Activated CD4-positive, alpha-beta T cell treated with anti-CD3 and anti-CD28 coated beads, Interleukin-2, amount 10 ng/mL, durations not matched to agents 24 days and 14 days (primary cell): ENCODE measurements at regions not wholly inside any gene's neighbourhood (a gene's known extent, or its start where the extent isn't known, plus 50 kb on each side); places are given as distances from the start of the nearest gene placed in this dataset.
"Not testable (repeated sequence)": the region's sequence is repeated elsewhere in the genome, so short reads cannot be mapped to it uniquely, and the experiment has no call there.

Experiments
- DNase-seq: peaks from one replicate; pipeline ENCODE4 v3.0.0; 2022
- H3K27ac Mint-ChIP-seq: one replicate; pipeline ENCODE4 v1.8.0; 2022; ENCODE audit warnings: mild to moderate bottlenecking, mixed read lengths
- H3K27me3 Mint-ChIP-seq: one replicate; pipeline ENCODE4 v1.8.0; 2022; ENCODE audit warnings: mixed read lengths
- H3K36me3 Mint-ChIP-seq: one replicate; pipeline ENCODE4 v1.8.0; 2022; ENCODE audit warnings: low read depth, mild to moderate bottlenecking, mixed read lengths
- H3K4me1 Mint-ChIP-seq: one replicate; pipeline ENCODE4 v1.8.0; 2021; ENCODE audit warnings: mixed read lengths
- H3K4me3 Mint-ChIP-seq: one replicate; pipeline ENCODE4 v1.8.0; 2022; ENCODE audit warnings: mild to moderate bottlenecking, moderate library complexity, mixed read lengths
- H3K9me3 Mint-ChIP-seq: one replicate; pipeline ENCODE4 v1.8.0; 2021; ENCODE audit warnings: mixed read lengths
- intact Hi-C: fragments of 100-400 bp; cut with micrococcal nuclease; formaldehyde crosslinking; loops from one replicate; pipeline ENCODE4 v1.15.1; 2023

- H3K4me1 Mint-ChIP-seq, result peaks cover 3% of the 10 kb centered on the region
- no peak overlapping the region for H3K4me3 Mint-ChIP-seq
- intact Hi-C loops, result no loop called here
- peaks cover 5% of the 10 kb centered on the region for H3K9me3 Mint-ChIP-seq
- H3K36me3 Mint-ChIP-seq, result no peaks in the 10 kb centered on the region
- H3K27ac Mint-ChIP-seq, result no peak overlapping the region
- H3K27me3 Mint-ChIP-seq, result peaks cover 25% of the 10 kb centered on the region
- no peak for DNase-seq
Observed at GRCh38 chr1:19024532-19024931, 68.1 kb upstream of the IFFO2 start.

GRCh38 chr1:19023787-19024186 lies 67.3 kb upstream of the IFFO2 start:
- intact Hi-C loops, result no loop called here
- Mint-ChIP-seq H3K27ac (no peak overlapping the region), H3K4me1 (peaks cover 3% of the 10 kb centered on the region), H3K4me3 (no peak overlapping the region), H3K27me3 (peaks cover 28% of the 10 kb centered on the region), H3K9me3 (peaks cover 5% of the 10 kb centered on the region), H3K36me3 (no peaks in the 10 kb centered on the region)
- no peak for DNase-seq

- Mint-ChIP-seq H3K27ac (no peak overlapping the region), H3K36me3 (no peaks in the 10 kb centered on the region), H3K4me1 (no peaks in the 10 kb centered on the region), H3K27me3 (peaks cover 17% of the 10 kb centered on the region), H3K4me3 (no peak overlapping the region), H3K9me3 (peaks cover 5% of the 10 kb centered on the region)
- DNase-seq, result no peak
- intact Hi-C loops, result no loop called here
Observed at GRCh38 chr1:19021845-19022244, 65.4 kb upstream of the IFFO2 start.

- H3K9me3 Mint-ChIP-seq, DNase-seq, intact Hi-C loops, H3K27ac Mint-ChIP-seq, H3K4me1 Mint-ChIP-seq, H3K36me3 Mint-ChIP-seq, H3K4me3 Mint-ChIP-seq: not testable (repeated sequence)
- H3K27me3 Mint-ChIP-seq, result peaks cover 15% of the 10 kb centered on the region
Observed at GRCh38 chr1:19019288-19019687, 62.8 kb upstream of the IFFO2 start.

- intact Hi-C loops, result no loop called here
- H3K27ac Mint-ChIP-seq, result no peak overlapping the region
- H3K36me3 Mint-ChIP-seq, result no peaks in the 10 kb centered on the region
- no peaks in the 10 kb centered on the region for H3K9me3 Mint-ChIP-seq
- no peak for DNase-seq
- peaks cover 7% of the 10 kb centered on the region for H3K27me3 Mint-ChIP-seq
- H3K4me1 Mint-ChIP-seq, result peaks cover 16% of the 10 kb centered on the region
- H3K4me3 Mint-ChIP-seq, result no peak overlapping the region
Observed at GRCh38 chr1:19015476-19015875, 59.0 kb upstream of the IFFO2 start.

- no peak overlapping the region for H3K27ac Mint-ChIP-seq
- intact Hi-C loops, result no loop called here
- no peaks in the 10 kb centered on the region for H3K36me3 Mint-ChIP-seq
- H3K27me3 Mint-ChIP-seq, result peaks cover 5% of the 10 kb centered on the region
- no peaks in the 10 kb centered on the region for H3K9me3 Mint-ChIP-seq
- peaks cover 23% of the 10 kb centered on the region for H3K4me1 Mint-ChIP-seq
- H3K4me3 Mint-ChIP-seq, result no peak overlapping the region
- DNase-seq, result no peak
Observed at GRCh38 chr1:19014765-19015164, 58.3 kb upstream of the IFFO2 start.

GRCh38 chr1:19013826-19014548 lies 57.5 kb upstream of the IFFO2 start:
- Mint-ChIP-seq H3K27me3 (no peaks in the 10 kb centered on the region), H3K4me1 (peaks cover 27% of the 10 kb centered on the region), H3K27ac (no peak overlapping the region), H3K36me3 (no peaks in the 10 kb centered on the region), H3K4me3 (no peak overlapping the region), H3K9me3 (no peaks in the 10 kb centered on the region)
- intact Hi-C loops, result no loop called here
- DNase-seq, result no peak

GRCh38 chr1:19011845-19012231 lies 55.4 kb upstream of the IFFO2 start:
- peak overlapping the region; percentile 87 for H3K27ac Mint-ChIP-seq
- DNase-seq, result no peak
- no peaks in the 10 kb centered on the region for H3K9me3 Mint-ChIP-seq
- peak overlapping the region; percentile 69 for H3K4me3 Mint-ChIP-seq
- H3K27me3 Mint-ChIP-seq, result no peaks in the 10 kb centered on the region
- peaks cover 27% of the 10 kb centered on the region for H3K4me1 Mint-ChIP-seq
- H3K36me3 Mint-ChIP-seq, result no peaks in the 10 kb centered on the region
- intact Hi-C loops, result loop anchor here (1.0 kb wide), 2 partner anchors 56 to 86 kb away; partner anchors contain the start of gene IFFO2

- H3K9me3 Mint-ChIP-seq, result no peaks in the 10 kb centered on the region
- H3K27me3 Mint-ChIP-seq, result peaks cover 2% of the 10 kb centered on the region
- peak; percentile 93 for DNase-seq
- H3K36me3 Mint-ChIP-seq, result peaks cover 2% of the 10 kb centered on the region
- intact Hi-C loops, result loop anchor here (1.0 kb wide), 2 partner anchors 55 to 85 kb away; partner anchors contain the start of gene IFFO2
- H3K27ac Mint-ChIP-seq, result peak overlapping the region; percentile 87
- H3K4me1 Mint-ChIP-seq, result peaks cover 27% of the 10 kb centered on the region
- peak overlapping the region; percentile 69 for H3K4me3 Mint-ChIP-seq
Observed at GRCh38 chr1:19010995-19011844, 54.7 kb upstream of the IFFO2 start.

- H3K4me1 Mint-ChIP-seq, result peaks cover 31% of the 10 kb centered on the region
- H3K36me3 Mint-ChIP-seq, result peaks cover 2% of the 10 kb centered on the region
- peaks cover 2% of the 10 kb centered on the region for H3K27me3 Mint-ChIP-seq
- DNase-seq, result no peak
- intact Hi-C loops, result no loop called here
- peaks cover 6% of the 10 kb centered on the region for H3K9me3 Mint-ChIP-seq
- peak overlapping the region; percentile 87 for H3K27ac Mint-ChIP-seq
- peak overlapping the region; percentile 69 for H3K4me3 Mint-ChIP-seq
Observed at GRCh38 chr1:19010503-19010902, 54.0 kb upstream of the IFFO2 start.

- intact Hi-C loops, result no loop called here
- Mint-ChIP-seq H3K27ac (peak overlapping the region; percentile 87), H3K4me3 (peak overlapping the region; percentile 69), H3K27me3 (peaks cover 2% of the 10 kb centered on the region), H3K36me3 (peaks cover 2% of the 10 kb centered on the region), H3K9me3 (peaks cover 6% of the 10 kb centered on the region), H3K4me1 (peaks cover 31% of the 10 kb centered on the region)
- no peak for DNase-seq
Observed at GRCh38 chr1:19009882-19010321, 53.4 kb upstream of the IFFO2 start.

- peaks cover 6% of the 10 kb centered on the region for H3K9me3 Mint-ChIP-seq
- H3K36me3 Mint-ChIP-seq, result peaks cover 2% of the 10 kb centered on the region
- H3K4me1 Mint-ChIP-seq, result peaks cover 31% of the 10 kb centered on the region
- intact Hi-C loops, result no loop called here
- H3K27me3 Mint-ChIP-seq, result peaks cover 2% of the 10 kb centered on the region
- peak overlapping the region; percentile 87 for H3K27ac Mint-ChIP-seq
- H3K4me3 Mint-ChIP-seq, result no peak overlapping the region
- DNase-seq, result no peak
Observed at GRCh38 chr1:19009126-19009881, 52.8 kb upstream of the IFFO2 start.

GRCh38 chr1:19007491-19008441 lies 51.3 kb upstream of the IFFO2 start:
- intact Hi-C loops, result no loop called here
- H3K4me3 Mint-ChIP-seq, result no peak overlapping the region
- H3K27ac Mint-ChIP-seq, result no peak overlapping the region
- H3K36me3 Mint-ChIP-seq, result peaks cover 2% of the 10 kb centered on the region
- H3K27me3 Mint-ChIP-seq, result peaks cover 2% of the 10 kb centered on the region
- DNase-seq, result no peak
- H3K9me3 Mint-ChIP-seq, result peaks cover 6% of the 10 kb centered on the region
- H3K4me1 Mint-ChIP-seq, result peaks cover 40% of the 10 kb centered on the region
